HEK293 (cell line): ENCODE measurements at regions not wholly inside any gene's neighbourhood (a gene's known extent, or its start where the extent isn't known, plus 50 kb on each side); places are given as distances from the start of the nearest gene placed in this dataset.

Experiments
- CTCF ChIA-PET: fragments of 350-600 bp; formaldehyde crosslinking; extraction: SDS; loops from one replicate; lab custom pipeline; 2021; ENCODE audit warnings: antibody characterized with exemption; lab: Yijun Ruan, JAX
- POLR2A ChIA-PET: fragments of 300-600 bp; formaldehyde crosslinking; extraction: SDS; loops from one replicate; lab custom pipeline; 2020; ENCODE audit warnings: antibody characterized with exemption, inconsistent platforms; lab: Yijun Ruan, JAX
- H3K27ac ChIP-seq: fragments of 200-500 bp; sonication (Bioruptor generic); 2 replicates; pipeline ENCODE4 v1.5.1; 2014; ENCODE audit warnings: low read depth, low read length, control low read depth, inconsistent platforms; ENCODE audit errors: extremely low read depth
- H3K36me3 ChIP-seq, 2 experiments: fragments of 200-500 bp in 1 of 2; sonication (Bioruptor generic) in 1 of 2; 1 replicate in 1 of 2; 2 replicates in 1 of 2; pipeline ENCODE4 v1.5.1; 2014 to 2017; ENCODE audit warnings: inconsistent platforms in 2 of 2, low read length in 2 of 2; ENCODE audit not compliant: control insufficient read depth in 2 of 2, insufficient read depth in 1 of 2
- H3K4me1 ChIP-seq: fragments of 200-500 bp; sonication (Bioruptor generic); 2 replicates; pipeline ENCODE4 v1.5.1; 2014; ENCODE audit warnings: mild to moderate bottlenecking, low read length, inconsistent platforms; ENCODE audit not compliant: control insufficient read depth, insufficient read depth
- H3K4me3 ChIP-seq: 2 replicates; pipeline ENCODE4 v1.5.1; 2011; ENCODE audit warnings: low read depth, mild to moderate bottlenecking, control low read depth, low read length, moderate library complexity
- H3K9me3 ChIP-seq: fragments of 200-500 bp; sonication (Bioruptor generic); 2 replicates; pipeline ENCODE4 v1.5.1; 2014; ENCODE audit warnings: low read depth, low read length, inconsistent platforms; ENCODE audit not compliant: control insufficient read depth, insufficient read depth
- GFI1B ChIP-seq: fragments of 450-650 bp; formaldehyde crosslinking; IDR thresholded peaks from 2 replicates; pipeline ENCODE4 v1.5.1; 2016; ENCODE audit warnings: missing biosample characterization, missing genetic modification characterization
- GLI4 ChIP-seq: fragments of 450-650 bp; formaldehyde crosslinking; IDR thresholded peaks from 2 replicates; pipeline ENCODE4 v1.5.1; 2016; ENCODE audit warnings: missing biosample characterization, missing genetic modification characterization
- INSM2 ChIP-seq: fragments of 450-650 bp; formaldehyde crosslinking; IDR thresholded peaks from 2 replicates; pipeline ENCODE4 v1.5.1; 2016; ENCODE audit warnings: missing biosample characterization, missing genetic modification characterization
- KLF17 ChIP-seq: fragments of 450-650 bp; formaldehyde crosslinking; IDR thresholded peaks from 2 replicates; pipeline ENCODE4 v1.5.1; 2016; ENCODE audit warnings: missing biosample characterization, missing genetic modification characterization
- KLF9 ChIP-seq: fragments of 450-650 bp; formaldehyde crosslinking; IDR thresholded peaks from 2 replicates; pipeline ENCODE4 v1.5.1; 2016; ENCODE audit warnings: missing biosample characterization, missing genetic modification characterization, low read depth
- MEIS1 ChIP-seq: sonication (generic); formaldehyde crosslinking; IDR thresholded peaks from 2 replicates; pipeline ENCODE4 v1.8.1; 2022; ENCODE audit warnings: missing genetic modification reagents, mild to moderate bottlenecking, borderline replicate concordance
- MZF1 ChIP-seq: fragments of 450-650 bp; formaldehyde crosslinking; IDR thresholded peaks from 2 replicates; pipeline ENCODE4 v1.5.1; 2017; ENCODE audit warnings: missing biosample characterization, missing genetic modification characterization, borderline replicate concordance
- REST ChIP-seq: fragments of 450-650 bp; formaldehyde crosslinking; IDR thresholded peaks from 2 replicates; pipeline ENCODE4 v1.5.1; 2016; ENCODE audit warnings: missing biosample characterization, missing genetic modification characterization
- SP2 ChIP-seq: fragments of 450-650 bp; formaldehyde crosslinking; IDR thresholded peaks from 2 replicates; pipeline ENCODE4 v1.5.1; 2016; ENCODE audit warnings: missing biosample characterization, missing genetic modification characterization
- ZFP41 ChIP-seq: fragments of 450-650 bp; formaldehyde crosslinking; IDR thresholded peaks from 2 replicates; pipeline ENCODE4 v1.5.1; 2016; ENCODE audit warnings: missing biosample characterization, missing genetic modification characterization, borderline replicate concordance
- ZFP69B ChIP-seq: fragments of 450-650 bp; formaldehyde crosslinking; IDR thresholded peaks from 2 replicates; pipeline ENCODE4 v1.5.1; 2016; ENCODE audit warnings: missing biosample characterization, missing genetic modification characterization
- ZNF132 ChIP-seq: fragments of 450-650 bp; formaldehyde crosslinking; IDR thresholded peaks from 2 replicates; pipeline ENCODE4 v1.5.1; 2017; ENCODE audit warnings: missing biosample characterization, missing genetic modification characterization, borderline replicate concordance
- ZNF175 ChIP-seq: fragments of 450-650 bp; formaldehyde crosslinking; IDR thresholded peaks from 2 replicates; pipeline ENCODE4 v1.5.1; 2016; ENCODE audit warnings: missing biosample characterization, missing genetic modification characterization
- ZNF341 ChIP-seq: fragments of 450-650 bp; formaldehyde crosslinking; IDR thresholded peaks from 2 replicates; pipeline ENCODE4; 2016; ENCODE audit warnings: low read depth, missing biosample characterization, missing genetic modification characterization
- ZNF366 ChIP-seq: fragments of 450-650 bp; formaldehyde crosslinking; conservative IDR thresholded peaks from 2 replicates; pipeline ENCODE4 v1.5.1; 2016; ENCODE audit warnings: missing biosample characterization, missing genetic modification characterization
- ZNF529 ChIP-seq: fragments of 450-650 bp; formaldehyde crosslinking; IDR thresholded peaks from 2 replicates; pipeline ENCODE4 v1.5.1; 2017; ENCODE audit warnings: missing genetic modification characterization, missing biosample characterization; ENCODE audit not compliant: insufficient replicate concordance
- ZNF560 ChIP-seq: fragments of 450-650 bp; formaldehyde crosslinking; IDR thresholded peaks from 2 replicates; pipeline ENCODE4 v1.5.1; 2017; ENCODE audit warnings: missing biosample characterization, missing genetic modification characterization, borderline replicate concordance
- ZNF585B ChIP-seq: fragments of 450-650 bp; formaldehyde crosslinking; IDR thresholded peaks from 2 replicates; pipeline ENCODE4 v1.5.1; 2016; ENCODE audit warnings: missing biosample characterization, missing genetic modification characterization
- ZNF658 ChIP-seq: fragments of 450-650 bp; formaldehyde crosslinking; IDR thresholded peaks from 2 replicates; pipeline ENCODE4; 2016; ENCODE audit warnings: missing biosample characterization, missing genetic modification characterization
- ZNF660 ChIP-seq: fragments of 450-650 bp; IDR thresholded peaks from 2 replicates; pipeline ENCODE4 v1.5.1; 2018; ENCODE audit warnings: missing biosample characterization, mild to moderate bottlenecking, missing genetic modification characterization

GRCh38 chr18:77755187-77755586 lies 505.5 kb downstream of the GALR1 start (continued):
- TF ChIP-seq REST (tag by site-specific recombination) (no peak), ZNF341 (tag by site-specific recombination) (no peak)

GRCh38 chr18:77761332-77761731 lies 511.7 kb downstream of the GALR1 start:
- ChIA-PET POLR2A (no interaction called here), CTCF (interaction anchor here (1.1 to 1.4 kb wide), 2 partner anchors 10 to 12 kb away, joined by 4 to 5 read pairs; no protein-coding TSS in a partner anchor)
- no peaks in the 10 kb centered on the region for H3K4me1 ChIP-seq
- no peak overlapping the region for H3K4me3 ChIP-seq
- no peak for TF ChIP-seq ZFP69B (tag by site-specific recombination)
- TF ChIP-seq GLI4, result no peak
- TF ChIP-seq REST (tag by site-specific recombination), result no peak
- no peak for TF ChIP-seq GFI1B (tag by site-specific recombination)
- TF ChIP-seq INSM2 (tag by site-specific recombination), result no peak
- TF ChIP-seq ZNF529 (tag by site-specific recombination), result no peak
- no peak for TF ChIP-seq ZNF175 (tag by site-specific recombination)
- no peak for TF ChIP-seq MZF1
- no peak for TF ChIP-seq ZFP41
- H3K36me3 ChIP-seq, result no peaks in the 10 kb centered on the region
- H3K27ac ChIP-seq, result no peak overlapping the region
- no peaks in the 10 kb centered on the region for H3K9me3 ChIP-seq

GRCh38 chr18:77762014-77762413 lies 512.4 kb downstream of the GALR1 start:
- POLR2A ChIA-PET, result no interaction called here
- H3K27ac ChIP-seq, result no peak overlapping the region
- H3K4me1 ChIP-seq, result no peaks in the 10 kb centered on the region
- no peaks in the 10 kb centered on the region for H3K36me3 ChIP-seq
- TF ChIP-seq ZNF560 (tag by site-specific recombination) (no peak), SP2 (tag by site-specific recombination) (no peak), ZNF132 (tag by site-specific recombination) (no peak), ZNF175 (tag by site-specific recombination) (no peak), ZNF585B (tag by site-specific recombination) (no peak), ZNF658 (tag by site-specific recombination) (no peak), MZF1 (no peak), KLF9 (tag by site-specific recombination) (no peak), MEIS1 (CRISPR knock-in tag) (no peak), ZNF366 (tag by site-specific recombination) (no peak), ZNF660 (no peak), KLF17 (tag by site-specific recombination) (no peak)
- no peak overlapping the region for H3K4me3 ChIP-seq
- CTCF ChIA-PET, result interaction anchor here (1.4 to 1.6 kb wide), 2 partner anchors 13 to 15 kb away, joined by 5 read pairs; no protein-coding TSS in a partner anchor
- H3K9me3 ChIP-seq, result no peaks in the 10 kb centered on the region
